RWPE2 (cell line): ENCODE measurements at regions not wholly inside any gene's neighbourhood (a gene's known extent, or its start where the extent isn't known, plus 50 kb on each side); places are given as distances from the start of the nearest gene placed in this dataset.
"Not testable (repeated sequence)": the region's sequence is repeated elsewhere in the genome, so short reads cannot be mapped to it uniquely, and the experiment has no call there.

Experiments used
- ATAC-seq: fragments of 200-7000 bp; cut with Tn5 transposase; 3 replicates; pipeline ENCODE4 v1.9.1; 2021; ENCODE audit warnings: low read depth
- DNase-seq: peaks from one replicate; pipeline ENCODE4 v3.0.0-alpha.2; 2020; ENCODE audit warnings: low spot score
- H3K27ac ChIP-seq: fragments of 450-650 bp; 2 replicates; pipeline ENCODE4 v1.5.1; 2017; ENCODE audit warnings: mild to moderate bottlenecking; ENCODE audit not compliant: poor library complexity, severe bottlenecking
- H3K27me3 ChIP-seq: fragments of 250-450 bp; sonication (Bioruptor Pico); 2 replicates; pipeline ENCODE4 v1.5.1; 2021; ENCODE audit warnings: mild to moderate bottlenecking, moderate library complexity; ENCODE audit not compliant: insufficient read depth, poor library complexity, severe bottlenecking
- H3K36me3 ChIP-seq: fragments of 250-450 bp; sonication (Bioruptor Pico); 2 replicates; pipeline ENCODE4 v1.5.1; 2020; ENCODE audit warnings: low read depth, mild to moderate bottlenecking, moderate library complexity
- H3K4me1 ChIP-seq: fragments of 250-450 bp; sonication (Bioruptor Pico); 2 replicates; pipeline ENCODE4 v1.5.1; 2021; ENCODE audit warnings: mild to moderate bottlenecking, moderate library complexity; ENCODE audit not compliant: insufficient read depth, poor library complexity, severe bottlenecking
- H3K4me3 ChIP-seq: fragments of 250-450 bp; sonication (Bioruptor Pico); 2 replicates; pipeline ENCODE4 v1.5.1; 2021; ENCODE audit warnings: mild to moderate bottlenecking, moderate library complexity; ENCODE audit not compliant: severe bottlenecking
- H3K9me3 ChIP-seq: fragments of 250-450 bp; sonication (Bioruptor Pico); 2 replicates; pipeline ENCODE4 v1.5.1; 2021; ENCODE audit warnings: mild to moderate bottlenecking, moderate library complexity; ENCODE audit not compliant: severe bottlenecking
- TF ChIP-seq, protein P1 (sequence below): fragments of 450-650 bp; IDR thresholded peaks from one replicate; pipeline ENCODE4 v1.5.1; 2017; ENCODE audit warnings: mild to moderate bottlenecking, moderate library complexity; ENCODE audit not compliant: poor library complexity, severe bottlenecking

DNA sequence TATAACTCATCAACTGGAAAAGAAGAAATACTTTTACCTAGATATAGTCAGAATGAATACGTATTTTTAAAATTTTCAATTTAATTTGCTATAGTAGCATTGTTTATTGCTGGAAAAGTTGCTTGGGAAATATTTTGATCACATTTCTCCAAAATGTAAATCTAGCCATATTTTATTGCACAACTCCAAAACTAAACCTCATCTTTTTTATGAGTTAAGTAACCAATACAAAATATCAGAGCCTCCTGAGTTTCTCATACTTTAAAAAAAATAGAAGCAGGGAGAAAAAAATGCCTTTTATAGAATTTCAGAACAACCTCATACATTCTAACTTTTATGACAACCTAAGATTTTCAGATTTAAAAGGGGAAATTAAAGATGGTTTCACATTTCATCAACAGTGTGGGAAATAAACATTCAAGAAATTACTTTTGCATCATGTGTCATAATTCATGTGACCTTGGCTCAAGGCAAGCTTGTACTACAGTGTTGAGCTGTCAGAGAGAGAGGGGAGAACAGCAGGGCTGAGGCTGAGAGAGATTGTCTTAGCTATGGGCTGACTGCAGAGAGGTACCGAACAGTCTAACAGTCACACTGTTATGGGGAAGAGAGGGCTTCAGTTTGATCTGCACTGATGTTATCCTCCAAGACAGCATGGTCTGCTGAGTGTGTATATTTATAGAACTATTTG, 519.0 kb downstream of the LTN1 start:
- TF ChIP-seq, protein P1, sequence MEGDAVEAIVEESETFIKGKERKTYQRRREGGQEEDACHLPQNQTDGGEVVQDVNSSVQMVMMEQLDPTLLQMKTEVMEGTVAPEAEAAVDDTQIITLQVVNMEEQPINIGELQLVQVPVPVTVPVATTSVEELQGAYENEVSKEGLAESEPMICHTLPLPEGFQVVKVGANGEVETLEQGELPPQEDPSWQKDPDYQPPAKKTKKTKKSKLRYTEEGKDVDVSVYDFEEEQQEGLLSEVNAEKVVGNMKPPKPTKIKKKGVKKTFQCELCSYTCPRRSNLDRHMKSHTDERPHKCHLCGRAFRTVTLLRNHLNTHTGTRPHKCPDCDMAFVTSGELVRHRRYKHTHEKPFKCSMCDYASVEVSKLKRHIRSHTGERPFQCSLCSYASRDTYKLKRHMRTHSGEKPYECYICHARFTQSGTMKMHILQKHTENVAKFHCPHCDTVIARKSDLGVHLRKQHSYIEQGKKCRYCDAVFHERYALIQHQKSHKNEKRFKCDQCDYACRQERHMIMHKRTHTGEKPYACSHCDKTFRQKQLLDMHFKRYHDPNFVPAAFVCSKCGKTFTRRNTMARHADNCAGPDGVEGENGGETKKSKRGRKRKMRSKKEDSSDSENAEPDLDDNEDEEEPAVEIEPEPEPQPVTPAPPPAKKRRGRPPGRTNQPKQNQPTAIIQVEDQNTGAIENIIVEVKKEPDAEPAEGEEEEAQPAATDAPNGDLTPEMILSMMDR, result no peak
- Histone ChIP-seq H3K9me3 (no peaks in the 10 kb centered on the region), H3K27ac (no peak overlapping the region), H3K4me1 (no peaks in the 10 kb centered on the region), H3K4me3 (no peak overlapping the region), H3K36me3 (no peaks in the 10 kb centered on the region), H3K27me3 (no peaks in the 10 kb centered on the region)
- ATAC-seq (no peak), DNase-seq (no peak)

DNA sequence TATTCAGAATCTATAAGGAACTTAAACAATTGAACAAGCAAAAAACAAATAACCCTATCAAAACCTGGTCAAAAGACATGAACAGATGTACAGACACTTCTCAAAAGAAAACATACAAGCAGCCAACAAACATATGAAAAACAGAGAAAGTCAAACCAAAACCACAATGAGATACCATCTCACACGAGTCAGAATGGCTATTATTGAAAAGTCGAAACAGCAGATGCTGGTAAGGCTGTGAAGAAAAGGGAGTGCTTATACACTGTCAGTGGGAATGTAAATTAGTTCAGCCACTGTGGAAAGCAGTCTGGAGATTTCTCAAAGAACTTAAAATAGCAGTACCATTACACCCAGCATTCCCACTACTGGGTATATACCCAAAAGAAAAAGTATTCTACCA, 520.1 kb downstream of the LTN1 start:
- not testable (repeated sequence) for H3K9me3 ChIP-seq, H3K4me3 ChIP-seq, H3K36me3 ChIP-seq, DNase-seq, H3K4me1 ChIP-seq, H3K27me3 ChIP-seq, H3K27ac ChIP-seq, ATAC-seq

DNA sequence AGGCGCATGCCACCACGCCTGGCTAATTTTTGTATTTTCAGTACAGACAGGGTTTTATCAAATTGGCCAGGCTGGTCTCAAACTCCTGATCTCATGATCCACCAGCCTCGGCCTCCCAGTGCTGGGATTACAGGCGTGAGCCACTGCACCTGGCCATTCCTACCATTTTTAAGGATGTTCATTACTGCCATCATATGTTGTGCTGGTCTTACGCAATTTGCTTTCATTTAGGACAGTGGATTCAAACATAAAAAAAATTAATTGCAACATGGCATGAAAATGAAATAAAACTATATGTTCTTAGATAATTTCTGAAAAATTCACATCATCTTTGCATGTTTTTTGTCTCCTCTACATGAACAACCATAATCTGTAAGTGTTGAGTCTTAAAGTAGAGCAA, 527.7 kb downstream of the LTN1 start:
- Histone ChIP-seq H3K4me1 (no peaks in the 10 kb centered on the region), H3K9me3 (no peaks in the 10 kb centered on the region), H3K36me3 (no peaks in the 10 kb centered on the region), H3K27ac (no peak overlapping the region), H3K4me3 (no peak overlapping the region), H3K27me3 (no peaks in the 10 kb centered on the region)
- ATAC-seq (no peak), DNase-seq (no peak)
- TF ChIP-seq, protein P1, result no peak

DNA sequence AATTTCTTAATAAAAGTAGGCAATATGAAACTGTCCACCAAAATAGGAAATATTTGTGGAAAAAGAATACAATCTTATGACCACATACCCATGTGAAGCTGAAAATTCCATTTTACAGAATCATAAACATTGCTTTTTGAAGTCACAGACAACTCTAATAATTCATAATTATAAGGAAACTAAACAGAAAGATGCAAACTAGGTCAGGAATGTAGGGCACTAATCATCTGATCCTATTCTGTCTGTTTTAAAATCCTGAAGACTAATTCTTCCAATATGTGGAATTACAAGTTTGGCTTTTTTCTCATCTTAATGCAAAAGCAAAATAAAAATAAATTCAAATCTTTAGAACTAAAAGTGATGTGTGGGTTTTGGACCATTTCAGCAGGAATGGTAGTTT, 528.6 kb downstream of the LTN1 start:
- TF ChIP-seq, protein P1, result no peak
- no peaks in the 10 kb centered on the region for H3K9me3 ChIP-seq
- no peaks in the 10 kb centered on the region for H3K27me3 ChIP-seq
- no peak overlapping the region for H3K27ac ChIP-seq
- ATAC-seq (no peak), DNase-seq (no peak)
- H3K4me3 ChIP-seq, result no peak overlapping the region
- no peaks in the 10 kb centered on the region for H3K4me1 ChIP-seq
- H3K36me3 ChIP-seq, result no peaks in the 10 kb centered on the region

DNA sequence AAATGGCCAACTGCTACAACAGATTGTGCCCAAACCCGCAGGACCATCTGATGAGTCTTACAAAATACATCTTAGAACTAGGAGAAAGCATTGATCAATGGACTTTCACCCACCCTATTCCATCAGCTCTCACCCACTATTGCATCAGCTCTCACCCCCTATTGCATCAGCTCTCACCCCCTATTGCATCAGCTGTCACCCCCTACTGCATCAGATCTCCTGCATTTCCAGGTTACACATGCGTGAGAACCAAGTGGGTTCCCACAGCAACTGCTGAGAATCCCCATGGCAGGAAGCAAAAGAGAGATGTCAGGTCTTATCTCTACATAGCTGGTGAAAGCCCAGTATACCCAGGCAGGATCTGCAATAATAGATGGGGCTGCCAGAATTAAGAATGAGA, 533.5 kb downstream of the LTN1 start:
- TF ChIP-seq, protein P1, result no peak
- Histone ChIP-seq H3K4me3 (no peak overlapping the region), H3K36me3 (no peaks in the 10 kb centered on the region), H3K27ac (no peak overlapping the region), H3K4me1 (no peaks in the 10 kb centered on the region), H3K9me3 (no peaks in the 10 kb centered on the region), H3K27me3 (no peaks in the 10 kb centered on the region)
- DNase-seq, result no peak
- ATAC-seq, result no peak
